Left lung (tissue), 4 donors: ENCODE measurements at regions not wholly inside any gene's neighbourhood (a gene's known extent, or its start where the extent isn't known, plus 50 kb on each side); places are given as distances from the start of the nearest gene placed in this dataset.
"Not testable (repeated sequence)": the region's sequence is repeated elsewhere in the genome, so short reads cannot be mapped to it uniquely, and the experiment has no call there.

ENCODE experiments used
- ATAC-seq: fragments of 200-7000 bp; cut with Tn5 transposase; one replicate; pipeline ENCODE4 v1.9.1; 2020; ENCODE audit warnings: moderate library complexity
- DNase-seq, 4 donors: peaks; one replicate each; pipeline ENCODE4 v3.0.0-alpha.2; 2013 to 2020
- H3K27ac ChIP-seq, 2 donors: fragments of 200-600 bp; sonication (generic) in 1 of 2; one replicate each; pipeline versions ENCODE4 v1.5.0 to v1.8.0; 2020 to 2021
- H3K27me3 ChIP-seq, 2 donors: fragments of 200-600 bp; sonication (generic) in 1 of 2; one replicate each; pipeline versions ENCODE4 v1.5.0 to v1.8.0; 2020 to 2021
- H3K36me3 ChIP-seq, 2 donors: fragments of 200-600 bp; sonication (generic) in 1 of 2; one replicate each; pipeline versions ENCODE4 v1.5.0 to v1.8.0; 2020 to 2021
- H3K4me1 ChIP-seq, 2 donors: fragments of 200-600 bp; one replicate each; pipeline ENCODE4 v1.8.0; 2021
- H3K4me3 ChIP-seq, 2 donors: fragments of 200-600 bp; sonication (generic) in 1 of 2; one replicate each; pipeline versions ENCODE4 v1.5.0 to v1.8.0; 2020 to 2021; ENCODE audit warnings: mild to moderate bottlenecking in 1 of 2
- H3K9me3 ChIP-seq, 2 donors: fragments of 200-600 bp; sonication (generic) in 1 of 2; one replicate each; pipeline versions ENCODE4 v1.5.0 to v1.8.0; 2020 to 2021
- CTCF ChIP-seq, 2 donors: fragments of 200-600 bp; sonication (generic) in 1 of 2; IDR thresholded peaks; one replicate each; pipeline versions ENCODE4 v1.5.0 to v1.8.0; 2021; ENCODE audit warnings: antibody characterized with exemption in 2 of 2
- intact Hi-C, 2 donors: fragments of 100-400 bp; cut with DNase I; formaldehyde crosslinking; loops; one replicate each; pipeline versions ENCODE4 v1.11.2 to v1.14.2; 2022
- donor health status: DM: no; HTN: yes; CAD: no.
- donor health status: DM: no; HTN: no; CAD: no.

GRCh38 chr1:73842436-73842835 is 355.5 kb downstream of the LRRIQ3 start:
- no peak overlapping the region for H3K27ac ChIP-seq
- DNase-seq (no peak), ATAC-seq (no peak)
- H3K9me3 ChIP-seq, result no peaks in the 10 kb centered on the region
- no peaks in the 10 kb centered on the region for H3K27me3 ChIP-seq
- intact Hi-C loops, result no loop called here
- TF ChIP-seq CTCF (IDR thresholded peaks at IDR 0.05), result no peak
- H3K36me3 ChIP-seq, result no peaks in the 10 kb centered on the region
- H3K4me3 ChIP-seq, result no peak overlapping the region
- H3K4me1 ChIP-seq, result no peaks in the 10 kb centered on the region

- no peak overlapping the region for H3K27ac ChIP-seq
- ATAC-seq, result no peak
- TF ChIP-seq CTCF (IDR thresholded peaks at IDR 0.05), result no peak
- DNase-seq, result peak in 1 of 4 donors; percentile 3
- no peaks in the 10 kb centered on the region for H3K9me3 ChIP-seq
- no peaks in the 10 kb centered on the region for H3K36me3 ChIP-seq
- no peak overlapping the region for H3K4me3 ChIP-seq
- H3K27me3 ChIP-seq, result no peaks in the 10 kb centered on the region
- intact Hi-C loops, result no loop called here
- no peaks in the 10 kb centered on the region for H3K4me1 ChIP-seq
Observed at GRCh38 chr1:73839922-73840321, 358.1 kb downstream of the LRRIQ3 start.

- H3K36me3 ChIP-seq, result no peaks in the 10 kb centered on the region
- intact Hi-C loops, result no loop called here
- no peak overlapping the region for H3K4me3 ChIP-seq
- no peak for TF ChIP-seq CTCF (IDR thresholded peaks at IDR 0.05)
- DNase-seq (no peak), ATAC-seq (no peak)
- no peaks in the 10 kb centered on the region for H3K27me3 ChIP-seq
- no peaks in the 10 kb centered on the region for H3K4me1 ChIP-seq
- H3K27ac ChIP-seq, result no peak overlapping the region
- H3K9me3 ChIP-seq, result no peaks in the 10 kb centered on the region
Observed at GRCh38 chr1:73832276-73833181, 365.4 kb downstream of the LRRIQ3 start.

- H3K4me1 ChIP-seq, intact Hi-C loops, H3K27ac ChIP-seq, H3K9me3 ChIP-seq, ATAC-seq, H3K36me3 ChIP-seq, H3K27me3 ChIP-seq, H3K4me3 ChIP-seq, DNase-seq: not testable (repeated sequence)
Observed at GRCh38 chr1:73827283-73827682, 370.7 kb downstream of the LRRIQ3 start.

GRCh38 chr1:73824065-73824464 is 373.9 kb downstream of the LRRIQ3 start:
- DNase-seq (no peak), ATAC-seq (no peak)
- Histone ChIP-seq H3K27me3 (no peaks in the 10 kb centered on the region), H3K4me1 (no peaks in the 10 kb centered on the region), H3K4me3 (no peak overlapping the region), H3K36me3 (no peaks in the 10 kb centered on the region), H3K27ac (no peak overlapping the region), H3K9me3 (no peaks in the 10 kb centered on the region)
- TF ChIP-seq CTCF (IDR thresholded peaks at IDR 0.05), result no peak
- intact Hi-C loops, result no loop called here

GRCh38 chr1:73821520-73821919 is 376.5 kb downstream of the LRRIQ3 start:
- Histone ChIP-seq H3K36me3 (no peaks in the 10 kb centered on the region), H3K4me1 (no peaks in the 10 kb centered on the region), H3K4me3 (no peak overlapping the region), H3K27me3 (no peaks in the 10 kb centered on the region), H3K27ac (no peak overlapping the region), H3K9me3 (no peaks in the 10 kb centered on the region)
- no peak for DNase-seq
- intact Hi-C loops, result no loop called here
- ATAC-seq, result no peak
- TF ChIP-seq CTCF (IDR thresholded peaks at IDR 0.05), result no peak
